Liver (tissue), 8 donors: ENCODE measurements at regions not wholly inside any gene's neighbourhood (a gene's known extent, or its start where the extent isn't known, plus 50 kb on each side); places are given as distances from the start of the nearest gene placed in this dataset.

Experiments used
- DNase-seq: peaks from one replicate; pipeline ENCODE4 v3.0.0-alpha.2; 2017; ENCODE audit warnings: low spot score
- H3K27ac ChIP-seq, 2 donors: one replicate each; pipeline ENCODE4 v1.7.0; 2013; ENCODE audit warnings: inconsistent platforms in 2 of 2, low read length in 2 of 2, control low read depth in 1 of 2, low read depth in 1 of 2, mild to moderate bottlenecking in 1 of 2
- H3K27me3 ChIP-seq, 4 donors: one replicate each; pipeline versions ENCODE4 v1.6.1 to v1.7.0; 2013; ENCODE audit warnings: low read length in 3 of 4, inconsistent platforms in 1 of 4, mild to moderate bottlenecking in 1 of 4, moderate library complexity in 1 of 4; ENCODE audit not compliant: control insufficient read depth in 4 of 4, insufficient read depth in 4 of 4
- H3K36me3 ChIP-seq, 4 donors: one replicate each; pipeline versions ENCODE4 v1.6.1 to v1.7.0; 2013; ENCODE audit warnings: low read length in 3 of 4, mild to moderate bottlenecking in 3 of 4, low read depth in 1 of 4, moderate library complexity in 1 of 4; ENCODE audit not compliant: control insufficient read depth in 4 of 4, insufficient read depth in 3 of 4
- H3K4me1 ChIP-seq, 4 donors: one replicate each; pipeline versions ENCODE4 v1.6.1 to v1.7.0; 2013; ENCODE audit warnings: low read length in 3 of 4, mild to moderate bottlenecking in 3 of 4, moderate library complexity in 1 of 4; ENCODE audit not compliant: control insufficient read depth in 4 of 4, insufficient read depth in 4 of 4
- H3K4me3 ChIP-seq, 3 donors: one replicate each; pipeline versions ENCODE4 v1.6.1 to v1.7.0; 2013; ENCODE audit warnings: low read length in 3 of 3, control low read depth in 1 of 3, low read depth in 1 of 3, mild to moderate bottlenecking in 1 of 3
- H3K9ac ChIP-seq, 2 donors: one replicate each; pipeline ENCODE4 v1.7.0; 2013; ENCODE audit warnings: low read length in 2 of 2, mild to moderate bottlenecking in 2 of 2, moderate library complexity in 2 of 2, control low read depth in 1 of 2, low read depth in 1 of 2
- H3K9me3 ChIP-seq, 4 donors: one replicate each; pipeline versions ENCODE4 v1.6.1 to v1.7.0; 2013; ENCODE audit warnings: low read length in 3 of 4; ENCODE audit not compliant: control insufficient read depth in 4 of 4
- CTCF ChIP-seq: fragments of 150-350 bp; IDR thresholded peaks from 2 replicates; pipeline ENCODE4 v1.5.1; 2017; ENCODE audit warnings: improper control_type of control experiment, low read depth, low read length; ENCODE audit not compliant: missing input control
- EGR1 ChIP-seq, 2 donors: IDR thresholded peaks; 2 replicates each; pipeline ENCODE4 v1.6.1; 2016 to 2018; ENCODE audit warnings: antibody characterized with exemption in 2 of 2, low read depth in 2 of 2
- FOXA1 ChIP-seq: IDR thresholded peaks from 2 replicates; pipeline ENCODE4 v1.6.1; 2016; ENCODE audit warnings: antibody characterized with exemption
- FOXA2 ChIP-seq: IDR thresholded peaks from 2 replicates; pipeline ENCODE4 v1.6.1; 2016; ENCODE audit warnings: antibody characterized with exemption
- HNF4A ChIP-seq, 2 donors: conservative IDR thresholded peaks; 2 replicates each; pipeline ENCODE4 v1.6.1; 2016; ENCODE audit warnings: antibody characterized with exemption in 2 of 2, mild to moderate bottlenecking in 2 of 2
- HNF4G ChIP-seq: IDR thresholded peaks from 2 replicates; pipeline ENCODE4 v1.6.1; 2016; ENCODE audit warnings: antibody characterized with exemption
- JUND ChIP-seq, 2 donors: IDR thresholded peaks; 2 replicates each; pipeline ENCODE4 v1.6.1; 2016; ENCODE audit warnings: antibody characterized with exemption in 2 of 2
- RAD21 ChIP-seq, 2 donors: IDR thresholded peaks; 2 replicates each; pipeline ENCODE4 v1.6.1; 2016; ENCODE audit warnings: antibody characterized with exemption in 2 of 2, mild to moderate bottlenecking in 2 of 2
- RXRA ChIP-seq, 2 donors: IDR thresholded peaks; 2 replicates each; pipeline ENCODE4 v1.6.1; 2017 to 2018; ENCODE audit warnings: antibody characterized with exemption in 2 of 2, mild to moderate bottlenecking in 1 of 2
- SP1 ChIP-seq: IDR thresholded peaks from 2 replicates; pipeline ENCODE4 v1.6.1; 2018; ENCODE audit warnings: antibody characterized with exemption, mild to moderate bottlenecking
- TAF1 ChIP-seq: conservative IDR thresholded peaks from 2 replicates; pipeline ENCODE4 v1.6.1; 2016; ENCODE audit warnings: antibody characterized with exemption, mild to moderate bottlenecking
- WGBS: extraction: QIAGEN DNeasy Blood & Tissue Kit; methylation state at CpG from one replicate; pipeline ENCODE4 v1.1.7; 2013; 5-methylcytosine and 5-hydroxymethylcytosine counted together
- TF ChIP-seq, protein P1 (sequence below): IDR thresholded peaks from 2 replicates; pipeline ENCODE4 v1.6.1; 2016; ENCODE audit warnings: antibody characterized with exemption
- TF ChIP-seq, protein P2 (sequence below): IDR thresholded peaks from 2 replicates; pipeline ENCODE4 v1.6.1; 2016; ENCODE audit warnings: antibody characterized with exemption
- TF ChIP-seq, protein P3 (sequence below): IDR thresholded peaks from 2 replicates; pipeline ENCODE4 v1.6.1; 2016; ENCODE audit warnings: antibody characterized with exemption
- TF ChIP-seq, protein P4 (sequence below): IDR thresholded peaks from 2 replicates; pipeline ENCODE4 v1.6.1; 2016; ENCODE audit warnings: antibody characterized with exemption, mild to moderate bottlenecking
- donor health status: healthy.
- donor health status: healthy.
- donor health status: healthy.
- donor health status: healthy.
- donor health status: healthy.

DNA sequence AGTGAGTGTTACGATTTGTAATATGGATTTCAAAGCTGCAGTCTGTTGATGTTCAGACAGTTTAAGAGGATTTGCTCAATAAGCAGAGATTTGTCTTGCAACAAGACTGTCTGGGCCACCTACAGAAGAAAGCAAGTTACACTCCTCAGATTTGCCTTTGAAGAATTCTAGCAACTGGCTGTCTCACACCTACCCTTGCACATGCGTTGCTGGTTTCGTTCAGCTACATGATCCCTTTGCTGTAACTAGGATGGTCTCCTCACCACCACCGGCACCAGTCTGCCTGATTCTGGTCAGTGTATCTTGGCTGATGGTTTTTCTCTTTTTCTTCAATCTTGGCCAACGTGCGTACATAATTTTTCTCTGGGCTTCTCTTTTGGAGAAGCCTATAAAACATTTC lies 172.7 kb upstream of the LCORL start (continued):
- TF ChIP-seq RAD21 (IDR thresholded peaks at IDR 0.05) (no peak), SP1 (no peak), FOXA1 (no peak)
- TF ChIP-seq, protein P1, sequence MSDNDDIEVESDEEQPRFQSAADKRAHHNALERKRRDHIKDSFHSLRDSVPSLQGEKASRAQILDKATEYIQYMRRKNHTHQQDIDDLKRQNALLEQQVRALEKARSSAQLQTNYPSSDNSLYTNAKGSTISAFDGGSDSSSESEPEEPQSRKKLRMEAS: no peak
- TF ChIP-seq, protein P2, sequence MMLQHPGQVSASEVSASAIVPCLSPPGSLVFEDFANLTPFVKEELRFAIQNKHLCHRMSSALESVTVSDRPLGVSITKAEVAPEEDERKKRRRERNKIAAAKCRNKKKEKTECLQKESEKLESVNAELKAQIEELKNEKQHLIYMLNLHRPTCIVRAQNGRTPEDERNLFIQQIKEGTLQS: no peak

DNA sequence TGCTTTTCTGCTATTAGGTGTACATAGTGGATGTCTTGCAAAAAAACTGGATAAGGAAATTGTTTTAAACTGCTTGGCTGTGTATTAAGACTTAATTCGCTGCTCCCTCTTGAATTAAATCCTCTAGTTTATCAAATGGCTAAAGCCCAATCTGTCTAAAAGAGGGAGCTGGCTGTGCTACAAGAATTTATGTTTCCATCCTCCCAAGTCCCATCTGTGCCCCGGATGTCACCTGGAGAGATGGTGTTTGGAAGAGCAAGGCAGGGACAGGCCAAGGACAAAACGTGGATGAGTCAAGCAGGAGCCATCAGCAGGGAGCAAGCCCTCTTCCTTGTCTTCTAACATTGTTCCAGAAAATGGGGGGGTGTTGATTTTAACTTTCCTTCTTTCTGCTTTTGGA lies 171.3 kb upstream of the LCORL start:
- no peak overlapping the region for H3K27ac ChIP-seq
- no peak overlapping the region for H3K4me3 ChIP-seq
- no peaks in the 10 kb centered on the region for H3K9me3 ChIP-seq
- no peak overlapping the region for H3K9ac ChIP-seq
- WGBS: 60% methylated on average over 3 of the region's 3 CpGs
- TF ChIP-seq RXRA (IDR thresholded peaks at IDR 0.05) (no peak), SP1 (no peak), JUND (IDR thresholded peaks at IDR 0.05) (no peak), EGR1 (IDR thresholded peaks at IDR 0.05; ENCODE audit: low read depth in 2 of 2) (no peak), FOXA2 (no peak), HNF4A (conservative IDR thresholded peaks at IDR 0.05) (no peak), HNF4G (no peak), RAD21 (IDR thresholded peaks at IDR 0.05) (no peak), CTCF (no peak), FOXA1 (no peak), TAF1 (no peak)
- TF ChIP-seq, protein P3, sequence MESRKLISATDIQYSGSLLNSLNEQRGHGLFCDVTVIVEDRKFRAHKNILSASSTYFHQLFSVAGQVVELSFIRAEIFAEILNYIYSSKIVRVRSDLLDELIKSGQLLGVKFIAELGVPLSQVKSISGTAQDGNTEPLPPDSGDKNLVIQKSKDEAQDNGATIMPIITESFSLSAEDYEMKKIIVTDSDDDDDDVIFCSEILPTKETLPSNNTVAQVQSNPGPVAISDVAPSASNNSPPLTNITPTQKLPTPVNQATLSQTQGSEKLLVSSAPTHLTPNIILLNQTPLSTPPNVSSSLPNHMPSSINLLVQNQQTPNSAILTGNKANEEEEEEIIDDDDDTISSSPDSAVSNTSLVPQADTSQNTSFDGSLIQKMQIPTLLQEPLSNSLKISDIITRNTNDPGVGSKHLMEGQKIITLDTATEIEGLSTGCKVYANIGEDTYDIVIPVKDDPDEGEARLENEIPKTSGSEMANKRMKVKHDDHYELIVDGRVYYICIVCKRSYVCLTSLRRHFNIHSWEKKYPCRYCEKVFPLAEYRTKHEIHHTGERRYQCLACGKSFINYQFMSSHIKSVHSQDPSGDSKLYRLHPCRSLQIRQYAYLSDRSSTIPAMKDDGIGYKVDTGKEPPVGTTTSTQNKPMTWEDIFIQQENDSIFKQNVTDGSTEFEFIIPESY: no peak
- TF ChIP-seq, protein P2: no peak
- TF ChIP-seq, protein P4, sequence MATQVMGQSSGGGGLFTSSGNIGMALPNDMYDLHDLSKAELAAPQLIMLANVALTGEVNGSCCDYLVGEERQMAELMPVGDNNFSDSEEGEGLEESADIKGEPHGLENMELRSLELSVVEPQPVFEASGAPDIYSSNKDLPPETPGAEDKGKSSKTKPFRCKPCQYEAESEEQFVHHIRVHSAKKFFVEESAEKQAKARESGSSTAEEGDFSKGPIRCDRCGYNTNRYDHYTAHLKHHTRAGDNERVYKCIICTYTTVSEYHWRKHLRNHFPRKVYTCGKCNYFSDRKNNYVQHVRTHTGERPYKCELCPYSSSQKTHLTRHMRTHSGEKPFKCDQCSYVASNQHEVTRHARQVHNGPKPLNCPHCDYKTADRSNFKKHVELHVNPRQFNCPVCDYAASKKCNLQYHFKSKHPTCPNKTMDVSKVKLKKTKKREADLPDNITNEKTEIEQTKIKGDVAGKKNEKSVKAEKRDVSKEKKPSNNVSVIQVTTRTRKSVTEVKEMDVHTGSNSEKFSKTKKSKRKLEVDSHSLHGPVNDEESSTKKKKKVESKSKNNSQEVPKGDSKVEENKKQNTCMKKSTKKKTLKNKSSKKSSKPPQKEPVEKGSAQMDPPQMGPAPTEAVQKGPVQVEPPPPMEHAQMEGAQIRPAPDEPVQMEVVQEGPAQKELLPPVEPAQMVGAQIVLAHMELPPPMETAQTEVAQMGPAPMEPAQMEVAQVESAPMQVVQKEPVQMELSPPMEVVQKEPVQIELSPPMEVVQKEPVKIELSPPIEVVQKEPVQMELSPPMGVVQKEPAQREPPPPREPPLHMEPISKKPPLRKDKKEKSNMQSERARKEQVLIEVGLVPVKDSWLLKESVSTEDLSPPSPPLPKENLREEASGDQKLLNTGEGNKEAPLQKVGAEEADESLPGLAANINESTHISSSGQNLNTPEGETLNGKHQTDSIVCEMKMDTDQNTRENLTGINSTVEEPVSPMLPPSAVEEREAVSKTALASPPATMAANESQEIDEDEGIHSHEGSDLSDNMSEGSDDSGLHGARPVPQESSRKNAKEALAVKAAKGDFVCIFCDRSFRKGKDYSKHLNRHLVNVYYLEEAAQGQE: no peak
- no peaks in the 10 kb centered on the region for H3K4me1 ChIP-seq
- peaks cover 0 to 6% (median 0%) of the 10 kb centered on the region in 4 donors for H3K27me3 ChIP-seq
- no peaks in the 10 kb centered on the region for H3K36me3 ChIP-seq
- no peak for DNase-seq
